ENCODE measurements at regions not wholly inside any gene's neighbourhood (a gene's known extent, or its start where the extent isn't known, plus 50 kb on each side); places are given as distances from the start of the nearest gene placed in this dataset.
"Not testable (repeated sequence)": the region's sequence is repeated elsewhere in the genome, so short reads cannot be mapped to it uniquely, and the experiment has no call there.

- no peak overlapping the region for H3K27ac ChIP-seq
- no peak for TF ChIP-seq ZFX (IDR thresholded peaks at IDR 0.05; ENCODE audit: borderline replicate concordance)
- no peak for TF ChIP-seq CTCF (IDR thresholded peaks at IDR 0.05)
Measured at GRCh38 chr12:5173511-5174011, 129.9 kb downstream of the KCNA5 start.

GRCh38 chr12:5175415-5175814 is 131.7 kb downstream of the KCNA5 start:
- H3K27ac ChIP-seq: not testable (repeated sequence)

GRCh38 chr12:5176036-5176435 is 132.4 kb downstream of the KCNA5 start:
- TF ChIP-seq CTCF (IDR thresholded peaks at IDR 0.05): no peak
- H3K27ac ChIP-seq: no peak overlapping the region

GRCh38 chr12:5177096-5177495 is 133.4 kb downstream of the KCNA5 start:
- no peak overlapping the region for H3K27ac ChIP-seq
- no peak for TF ChIP-seq ZFX (IDR thresholded peaks at IDR 0.05; ENCODE audit: borderline replicate concordance)

- H3K27ac ChIP-seq: no peak overlapping the region
- TF ChIP-seq ZFX (IDR thresholded peaks at IDR 0.05; ENCODE audit: borderline replicate concordance) (no peak), CTCF (IDR thresholded peaks at IDR 0.05) (no peak)
Measured at GRCh38 chr12:5177731-5178130, 134.1 kb downstream of the KCNA5 start.

- TF ChIP-seq ZFX (IDR thresholded peaks at IDR 0.05; ENCODE audit: borderline replicate concordance): no peak
- no peak overlapping the region for H3K27ac ChIP-seq
Measured at GRCh38 chr12:5178571-5178970, 134.9 kb downstream of the KCNA5 start.

GRCh38 chr12:5180496-5180895 is 136.8 kb downstream of the KCNA5 start:
- H3K27ac ChIP-seq: no peak overlapping the region
- TF ChIP-seq ZFX (IDR thresholded peaks at IDR 0.05; ENCODE audit: borderline replicate concordance): no peak
- TF ChIP-seq CTCF (IDR thresholded peaks at IDR 0.05): no peak

GRCh38 chr12:5184186-5184585 is 140.5 kb downstream of the KCNA5 start:
- no peak overlapping the region for H3K27ac ChIP-seq
- TF ChIP-seq ZFX (IDR thresholded peaks at IDR 0.05; ENCODE audit: borderline replicate concordance): no peak
- no peak for TF ChIP-seq CTCF (IDR thresholded peaks at IDR 0.05)

GRCh38 chr12:5185435-5186069 is 141.9 kb downstream of the KCNA5 start:
- no peak overlapping the region for H3K27ac ChIP-seq
- TF ChIP-seq ZFX (IDR thresholded peaks at IDR 0.05; ENCODE audit: borderline replicate concordance) (no peak), CTCF (IDR thresholded peaks at IDR 0.05) (no peak)
